ENCODE measurements at regions not wholly inside any gene's neighbourhood (a gene's known extent, or its start where the extent isn't known, plus 50 kb on each side); places are given as distances from the start of the nearest gene placed in this dataset.
"Not testable (repeated sequence)": the region's sequence is repeated elsewhere in the genome, so short reads cannot be mapped to it uniquely, and the experiment has no call there.

GRCh38 chr4:134702374-134702773, 500.8 kb upstream of the PABPC4L start:
- no peaks in the 10 kb centered on the region for H3F3A ChIP-seq (ENCODE audit: insufficient read depth, low read depth)
- POLR2A ChIA-PET (ENCODE audit: unreplicated experiment) = no interaction called here
- CTCF ChIA-PET = no interaction called here
- intact Hi-C loops (cut with micrococcal nuclease; ENCODE audit: unreplicated experiment) = no loop called here
- no peaks in the 10 kb centered on the region for H4K20me1 ChIP-seq (ENCODE audit: insufficient read depth)
- no peaks in the 10 kb centered on the region for H3K9me2 ChIP-seq (ENCODE audit: insufficient read depth)
- H3K36me3 ChIP-seq (ENCODE audit: low read depth) = no peaks in the 10 kb centered on the region
- no peaks in the 10 kb centered on the region for H3K79me2 ChIP-seq (ENCODE audit: low read depth)
- H3K9me3 ChIP-seq (ENCODE audit: insufficient read depth, low read depth) = no peaks in the 10 kb centered on the region
- no peak for DNase-seq
- no peak for TF ChIP-seq EZH2 (IDR thresholded peaks at IDR 0.05; ENCODE audit: low read depth)
- TF ChIP-seq CTCF (conservative IDR thresholded peaks at IDR 0.05) = no peak
- H2AFZ ChIP-seq = no peak overlapping the region
- no peak overlapping the region for H3K4me2 ChIP-seq
- no TSS peak for BruUV-seq (replicated peaks)
- H3K27ac ChIP-seq = no peak overlapping the region
- H3K27me3 ChIP-seq (ENCODE audit: insufficient read depth, low read depth) = no peaks in the 10 kb centered on the region
- H3K4me1 ChIP-seq (replicated peaks; ENCODE audit: insufficient read depth) = no peaks in the 10 kb centered on the region
- no peak overlapping the region for H3K4me3 ChIP-seq

- no peaks in the 10 kb centered on the region for H3K79me2 ChIP-seq (ENCODE audit: low read depth)
- H3K4me1 ChIP-seq (replicated peaks; ENCODE audit: insufficient read depth) = no peaks in the 10 kb centered on the region
- intact Hi-C loops (cut with micrococcal nuclease; ENCODE audit: unreplicated experiment) = no loop called here
- no peaks in the 10 kb centered on the region for H3K9me2 ChIP-seq (ENCODE audit: insufficient read depth)
- BruUV-seq (replicated peaks) = no TSS peak
- H3K4me2 ChIP-seq = no peak overlapping the region
- no peak overlapping the region for H3K4me3 ChIP-seq
- H2AFZ ChIP-seq = no peak overlapping the region
- ChIA-PET POLR2A (ENCODE audit: unreplicated experiment) (no interaction called here), CTCF (no interaction called here)
- no peaks in the 10 kb centered on the region for H3K9me3 ChIP-seq (ENCODE audit: insufficient read depth, low read depth)
- no peak overlapping the region for H3K27ac ChIP-seq
- H4K20me1 ChIP-seq (ENCODE audit: insufficient read depth) = no peaks in the 10 kb centered on the region
- no peaks in the 10 kb centered on the region for H3F3A ChIP-seq (ENCODE audit: insufficient read depth, low read depth)
- no peaks in the 10 kb centered on the region for H3K27me3 ChIP-seq (ENCODE audit: insufficient read depth, low read depth)
- DNase-seq = no peak
- no peaks in the 10 kb centered on the region for H3K36me3 ChIP-seq (ENCODE audit: low read depth)
- no peak for TF ChIP-seq CTCF (conservative IDR thresholded peaks at IDR 0.05)
- TF ChIP-seq EZH2 (IDR thresholded peaks at IDR 0.05; ENCODE audit: low read depth) = no peak
These were observed 498.7 kb upstream of the PABPC4L start for GRCh38 chr4:134700251-134700650.

GRCh38 chr4:134698831-134699230, 497.2 kb upstream of the PABPC4L start:
- H4K20me1 ChIP-seq (ENCODE audit: insufficient read depth); H3K79me2 ChIP-seq (ENCODE audit: low read depth); H3K9me3 ChIP-seq (ENCODE audit: insufficient read depth, low read depth); H3K27me3 ChIP-seq (ENCODE audit: insufficient read depth, low read depth); H3F3A ChIP-seq (ENCODE audit: insufficient read depth, low read depth); H3K4me2 ChIP-seq; H3K4me3 ChIP-seq; H3K4me1 ChIP-seq (replicated peaks; ENCODE audit: insufficient read depth); POLR2A ChIA-PET (ENCODE audit: unreplicated experiment); H3K27ac ChIP-seq; DNase-seq; H2AFZ ChIP-seq; CTCF ChIA-PET; intact Hi-C loops (cut with micrococcal nuclease; ENCODE audit: unreplicated experiment); BruUV-seq (replicated peaks); H3K36me3 ChIP-seq (ENCODE audit: low read depth); H3K9me2 ChIP-seq (ENCODE audit: insufficient read depth): not testable (repeated sequence)

- Histone ChIP-seq H3K27me3 (ENCODE audit: insufficient read depth, low read depth) (no peaks in the 10 kb centered on the region), H3F3A (ENCODE audit: insufficient read depth, low read depth) (no peaks in the 10 kb centered on the region), H3K36me3 (ENCODE audit: low read depth) (no peaks in the 10 kb centered on the region), H2AFZ (no peak overlapping the region), H3K4me1 (replicated peaks; ENCODE audit: insufficient read depth) (no peaks in the 10 kb centered on the region), H3K27ac (no peak overlapping the region), H3K4me3 (no peak overlapping the region), H3K4me2 (no peak overlapping the region), H3K9me2 (ENCODE audit: insufficient read depth) (no peaks in the 10 kb centered on the region), H3K9me3 (ENCODE audit: insufficient read depth, low read depth) (no peaks in the 10 kb centered on the region), H3K79me2 (ENCODE audit: low read depth) (no peaks in the 10 kb centered on the region), H4K20me1 (ENCODE audit: insufficient read depth) (no peaks in the 10 kb centered on the region)
- DNase-seq = no peak
- POLR2A ChIA-PET (ENCODE audit: unreplicated experiment) = no interaction called here
- BruUV-seq (replicated peaks) = no TSS peak
- CTCF ChIA-PET = no interaction called here
- intact Hi-C loops (cut with micrococcal nuclease; ENCODE audit: unreplicated experiment) = no loop called here
- no peak for TF ChIP-seq EZH2 (IDR thresholded peaks at IDR 0.05; ENCODE audit: low read depth)
- TF ChIP-seq CTCF (conservative IDR thresholded peaks at IDR 0.05) = no peak; the same call in 1 of the 2 replicates
These were observed 493.8 kb upstream of the PABPC4L start for GRCh38 chr4:134695433-134695832.
